ENCODE measurements at regions not wholly inside any gene's neighbourhood (a gene's known extent, or its start where the extent isn't known, plus 50 kb on each side); places are given as distances from the start of the nearest gene placed in this dataset.
"Not testable (repeated sequence)": the region's sequence is repeated elsewhere in the genome, so short reads cannot be mapped to it uniquely, and the experiment has no call there.

DNA sequence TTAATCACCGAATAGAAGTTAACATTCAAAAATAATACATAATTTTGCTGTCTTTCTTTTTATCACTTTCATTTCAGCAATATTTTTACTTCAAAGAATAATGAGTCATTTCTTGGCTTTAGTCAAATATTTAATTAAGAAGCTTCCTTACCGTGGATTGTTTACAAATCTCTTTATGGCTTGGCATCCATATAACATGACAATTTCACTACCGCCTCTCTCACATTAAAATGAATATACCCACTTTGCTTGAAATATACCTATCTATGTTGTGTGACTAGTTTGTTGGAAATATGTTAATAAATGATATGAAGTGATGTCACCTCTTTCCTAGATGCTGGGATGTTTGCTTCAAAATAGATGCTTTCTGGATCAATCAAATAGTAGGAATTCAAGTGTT, 1203.9 kb downstream of the AMY1C start:
- no peak for DNase-seq (ENCODE audit: low spot score)

- no peak for DNase-seq (ENCODE audit: low spot score)
Measured at GRCh38 chr1:104973516-104973915, 1223.8 kb downstream of the AMY1C start.

DNA sequence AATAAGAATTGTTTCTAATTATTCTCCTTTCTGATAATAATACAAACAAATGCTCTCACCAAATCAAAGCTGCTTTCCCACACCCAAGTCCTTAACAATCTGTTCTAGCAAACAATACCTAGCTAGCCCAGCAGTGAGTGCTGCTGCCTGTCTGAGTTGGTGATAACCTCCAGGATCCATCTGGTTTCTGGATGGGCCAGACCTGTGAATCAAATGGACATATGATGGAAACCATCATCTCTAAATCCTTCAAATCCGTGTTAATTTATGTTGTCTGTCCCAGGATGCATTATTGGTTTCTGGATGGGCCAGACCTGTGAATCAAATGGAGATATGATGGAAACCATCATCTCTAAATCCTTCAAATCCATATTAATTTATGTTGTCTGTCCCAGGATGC, 1230.0 kb downstream of the AMY1C start:
- no peak for DNase-seq (ENCODE audit: low spot score)

GRCh38 chr1:104987210-104987609, 1237.5 kb downstream of the AMY1C start:
- DNase-seq (ENCODE audit: low spot score), result no peak

GRCh38 chr1:104989012-104989411, 1239.3 kb downstream of the AMY1C start:
- no peak for DNase-seq (ENCODE audit: low spot score)

GRCh38 chr1:104991702-104992101, 1242.0 kb downstream of the AMY1C start:
- no peak for DNase-seq (ENCODE audit: low spot score)

- no peak for DNase-seq (ENCODE audit: low spot score)
Measured at GRCh38 chr1:105000793-105001192, 1251.1 kb downstream of the AMY1C start.

- DNase-seq (ENCODE audit: low spot score), result no peak
Measured at GRCh38 chr1:105004515-105004914, 1254.8 kb downstream of the AMY1C start.

- no peak for DNase-seq (ENCODE audit: low spot score)
Measured at GRCh38 chr1:105005594-105006195, 1256.0 kb downstream of the AMY1C start.

- DNase-seq (ENCODE audit: low spot score), result no peak
Measured at GRCh38 chr1:105017587-105017986, 1267.9 kb downstream of the AMY1C start.

DNA sequence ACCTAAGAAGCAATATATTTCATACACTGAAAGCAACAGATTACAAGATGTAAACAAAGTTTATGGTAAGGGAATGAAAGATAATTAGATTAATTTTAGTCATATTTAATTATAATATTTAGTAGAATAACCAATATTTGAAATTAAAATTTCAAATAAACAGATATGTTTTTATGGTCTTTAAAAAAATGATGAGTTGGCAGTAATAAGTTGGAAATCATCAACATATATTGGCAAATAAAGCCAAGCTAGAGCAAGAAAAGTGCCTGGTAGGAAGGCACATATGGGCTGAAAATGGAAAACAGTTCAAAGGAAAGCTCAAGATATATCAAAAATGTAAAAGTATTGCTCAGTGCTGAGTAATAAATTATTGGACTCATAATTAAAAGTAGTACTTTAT, 1274.0 kb downstream of the AMY1C start:
- no peak for DNase-seq (ENCODE audit: low spot score)

- DNase-seq (ENCODE audit: low spot score), result no peak
Measured at GRCh38 chr1:105027838-105028471, 1278.3 kb downstream of the AMY1C start.

- no peak for DNase-seq (ENCODE audit: low spot score)
Measured at GRCh38 chr1:105072446-105072845, 1322.7 kb downstream of the AMY1C start.

DNA sequence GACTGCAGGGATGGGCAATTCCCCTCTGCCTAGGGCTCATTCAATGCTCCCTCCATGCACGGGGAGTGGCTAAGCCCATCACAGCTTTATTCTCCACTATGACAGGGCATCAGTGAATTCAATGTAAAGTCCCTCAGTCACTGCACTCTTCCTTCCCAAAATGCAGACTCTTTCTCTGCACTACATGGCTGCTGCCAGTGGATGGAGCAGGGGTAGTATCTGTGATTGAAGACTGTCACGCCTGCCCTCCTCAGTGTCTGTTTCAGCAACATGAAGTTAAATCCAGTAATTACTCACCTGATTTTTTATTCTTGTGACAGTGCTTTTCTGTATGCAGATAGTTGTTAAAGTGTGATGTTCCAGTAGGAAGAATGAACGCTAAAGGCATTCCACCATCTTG, 1323.2 kb downstream of the AMY1C start:
- no peak for DNase-seq (ENCODE audit: low spot score)

DNA sequence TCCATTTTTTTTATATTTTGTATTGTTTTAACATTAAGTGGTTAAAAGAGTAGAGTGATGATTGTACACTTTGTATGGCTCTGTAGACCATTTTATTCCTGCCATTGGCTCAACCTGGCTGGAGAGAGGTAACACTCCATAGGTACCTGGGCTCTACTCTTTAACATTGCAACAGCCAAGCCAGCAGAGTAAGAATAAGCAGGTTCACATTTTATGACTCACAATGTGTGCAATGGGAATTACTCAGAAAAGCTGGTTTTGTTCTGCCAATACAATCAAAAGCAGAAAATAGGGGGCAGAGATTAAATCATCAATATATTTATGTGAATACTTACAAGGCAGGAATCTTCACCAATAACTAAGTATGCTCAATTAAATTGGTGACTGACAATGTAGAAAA, 1324.0 kb downstream of the AMY1C start:
- no peak for DNase-seq (ENCODE audit: low spot score)

DNA sequence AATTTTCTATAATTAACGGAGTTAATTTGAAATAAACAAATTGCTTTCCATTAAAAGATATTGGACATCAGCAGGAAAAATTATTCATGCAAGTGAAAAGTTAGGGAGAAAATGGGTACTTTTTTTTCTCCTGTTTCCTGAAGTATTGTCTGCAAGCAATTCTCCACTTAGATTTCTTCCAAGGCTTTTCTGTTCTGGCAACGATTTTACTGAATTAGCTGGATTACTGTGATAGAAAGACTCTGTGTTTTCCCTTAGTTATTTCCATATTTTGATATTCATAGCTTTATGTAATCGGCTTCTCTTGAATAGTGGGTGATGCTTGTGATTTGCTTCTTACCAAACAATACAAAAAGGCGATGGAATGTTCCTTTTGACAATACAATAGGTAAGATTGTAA, 1333.9 kb downstream of the AMY1C start:
- no peak for DNase-seq (ENCODE audit: low spot score)

DNA sequence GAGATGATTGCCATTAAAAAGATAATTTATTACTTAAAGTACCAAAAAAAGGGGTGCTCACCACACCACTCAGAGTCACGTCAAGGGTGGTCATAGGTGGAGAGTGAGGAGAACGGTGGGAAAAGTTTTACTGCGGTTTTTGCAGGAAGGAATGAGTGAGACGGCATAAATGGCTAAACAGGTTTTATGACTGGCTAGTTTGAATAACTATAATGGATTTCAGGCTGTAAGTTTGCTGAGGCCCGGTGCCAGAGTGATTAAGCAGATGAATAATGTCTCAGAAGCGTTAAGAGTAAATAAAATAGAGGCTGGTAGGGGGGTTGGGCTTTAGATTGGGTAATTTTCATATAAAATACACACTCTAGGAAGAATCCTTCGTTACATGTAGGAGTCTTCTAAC, 1337.8 kb downstream of the AMY1C start:
- DNase-seq (ENCODE audit: low spot score), result no peak

DNA sequence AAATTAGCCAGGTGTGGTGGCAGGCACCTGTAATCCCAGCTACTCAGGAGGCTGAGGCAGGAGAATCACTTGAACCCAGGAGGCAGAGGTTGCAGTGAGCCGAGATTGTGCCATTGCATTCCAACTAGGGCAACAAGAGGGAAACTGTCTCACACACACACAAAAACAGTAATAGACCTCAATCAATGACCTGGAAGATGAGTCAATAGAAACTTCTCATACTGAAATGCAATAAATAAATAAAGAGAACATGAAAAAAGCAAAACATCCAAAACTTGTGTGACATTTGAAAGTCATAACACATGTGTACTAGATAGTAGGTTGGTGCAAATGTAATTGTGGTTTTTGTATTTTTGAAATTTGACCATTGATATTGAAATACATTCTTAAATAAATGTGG, 1338.5 kb downstream of the AMY1C start:
- DNase-seq (ENCODE audit: low spot score), result no peak

GRCh38 chr1:105093893-105094292, 1344.2 kb downstream of the AMY1C start:
- not testable (repeated sequence) for DNase-seq (ENCODE audit: low spot score)

GRCh38 chr1:105100102-105100501, 1350.4 kb downstream of the AMY1C start:
- DNase-seq (ENCODE audit: low spot score), result no peak

DNA sequence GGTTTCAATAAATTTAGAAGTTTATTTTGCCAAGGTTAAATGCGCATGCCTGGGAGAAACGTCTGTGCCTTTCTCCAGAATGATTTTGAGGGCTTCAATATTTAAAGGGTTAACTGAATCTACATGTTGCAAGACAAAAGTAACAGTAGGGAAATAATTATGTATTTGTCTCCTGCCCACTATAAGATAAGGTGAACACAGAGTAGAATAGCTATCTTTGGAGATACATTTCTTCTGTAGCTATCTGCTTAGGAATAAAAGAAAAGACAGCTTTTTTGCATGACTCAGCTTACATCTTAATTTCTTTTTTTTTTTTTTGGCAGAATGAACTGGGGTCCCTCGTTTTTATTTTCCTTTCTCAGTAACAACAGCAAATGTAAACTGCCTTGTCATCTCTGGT, 1351.6 kb downstream of the AMY1C start:
- DNase-seq (ENCODE audit: low spot score), result no peak

- no peak for DNase-seq (ENCODE audit: low spot score)
Measured at GRCh38 chr1:105102371-105102770, 1352.7 kb downstream of the AMY1C start.

GRCh38 chr1:105122041-105122440, 1372.3 kb downstream of the AMY1C start:
- DNase-seq (ENCODE audit: low spot score), result no peak

Data from CD4-positive, alpha-beta T cell treated with Interleukin-15 for 4 hours (primary cell).